NCI-H2227 treated with DMSO at 0.1 percent for 48 hours (cell line): ENCODE measurements at regions not wholly inside any gene's neighbourhood (a gene's known extent, or its start where the extent isn't known, plus 50 kb on each side); places are given as distances from the start of the nearest gene placed in this dataset.
A peak's percentile ranks its signal among the peaks of the same experiment; 100 is the strongest.

Experiments
- DNase-seq: peaks from one replicate; lab custom pipeline; 2025; lab: John Stamatoyannopoulos, UW

GRCh38 chrX:68947882-68948605 lies 119.2 kb downstream of the EFNB1 start:
- DNase-seq: no peak

GRCh38 chrX:68945603-68946228 lies 116.9 kb downstream of the EFNB1 start:
- no peak for DNase-seq

- DNase-seq: no peak
Measured at GRCh38 chrX:68945081-68945602, 116.3 kb downstream of the EFNB1 start.

- DNase-seq: no peak
Measured at GRCh38 chrX:68944211-68944610, 115.4 kb downstream of the EFNB1 start.

GRCh38 chrX:68942840-68943239 lies 114.0 kb downstream of the EFNB1 start:
- no peak for DNase-seq

- DNase-seq: no peak
Measured at GRCh38 chrX:68942104-68942503, 113.3 kb downstream of the EFNB1 start.

GRCh38 chrX:68941385-68941952 lies 112.6 kb downstream of the EFNB1 start:
- DNase-seq: no peak

GRCh38 chrX:68940601-68941000 lies 111.8 kb downstream of the EFNB1 start:
- DNase-seq: no peak

- no peak for DNase-seq
Measured at GRCh38 chrX:68939868-68940267, 111.0 kb downstream of the EFNB1 start.

- no peak for DNase-seq
Measured at GRCh38 chrX:68938244-68939004, 109.6 kb downstream of the EFNB1 start.

GRCh38 chrX:68937581-68937980 lies 108.8 kb downstream of the EFNB1 start:
- DNase-seq: no peak

GRCh38 chrX:68936608-68937007 lies 107.8 kb downstream of the EFNB1 start:
- DNase-seq: no peak

- peak; percentile 59 for DNase-seq
Measured at GRCh38 chrX:68936126-68936525, 107.3 kb downstream of the EFNB1 start.

- no peak for DNase-seq
Measured at GRCh38 chrX:68935362-68935761, 106.5 kb downstream of the EFNB1 start.

- no peak for DNase-seq
Measured at GRCh38 chrX:68934922-68935321, 106.1 kb downstream of the EFNB1 start.

- DNase-seq: no peak
Measured at GRCh38 chrX:68934421-68934820, 105.6 kb downstream of the EFNB1 start.

GRCh38 chrX:68932611-68933010 lies 103.8 kb downstream of the EFNB1 start:
- no peak for DNase-seq

GRCh38 chrX:68931345-68931744 lies 102.5 kb downstream of the EFNB1 start:
- DNase-seq: no peak

GRCh38 chrX:68930542-68931317 lies 101.9 kb downstream of the EFNB1 start:
- DNase-seq: no peak

GRCh38 chrX:68929332-68930150 lies 100.7 kb downstream of the EFNB1 start:
- no peak for DNase-seq

- no peak for DNase-seq
Measured at GRCh38 chrX:68928401-68928800, 99.6 kb downstream of the EFNB1 start.
